ENCODE measurements at regions not wholly inside any gene's neighbourhood (a gene's known extent, or its start where the extent isn't known, plus 50 kb on each side); places are given as distances from the start of the nearest gene placed in this dataset.
"Not testable (repeated sequence)": the region's sequence is repeated elsewhere in the genome, so short reads cannot be mapped to it uniquely, and the experiment has no call there.

DNA sequence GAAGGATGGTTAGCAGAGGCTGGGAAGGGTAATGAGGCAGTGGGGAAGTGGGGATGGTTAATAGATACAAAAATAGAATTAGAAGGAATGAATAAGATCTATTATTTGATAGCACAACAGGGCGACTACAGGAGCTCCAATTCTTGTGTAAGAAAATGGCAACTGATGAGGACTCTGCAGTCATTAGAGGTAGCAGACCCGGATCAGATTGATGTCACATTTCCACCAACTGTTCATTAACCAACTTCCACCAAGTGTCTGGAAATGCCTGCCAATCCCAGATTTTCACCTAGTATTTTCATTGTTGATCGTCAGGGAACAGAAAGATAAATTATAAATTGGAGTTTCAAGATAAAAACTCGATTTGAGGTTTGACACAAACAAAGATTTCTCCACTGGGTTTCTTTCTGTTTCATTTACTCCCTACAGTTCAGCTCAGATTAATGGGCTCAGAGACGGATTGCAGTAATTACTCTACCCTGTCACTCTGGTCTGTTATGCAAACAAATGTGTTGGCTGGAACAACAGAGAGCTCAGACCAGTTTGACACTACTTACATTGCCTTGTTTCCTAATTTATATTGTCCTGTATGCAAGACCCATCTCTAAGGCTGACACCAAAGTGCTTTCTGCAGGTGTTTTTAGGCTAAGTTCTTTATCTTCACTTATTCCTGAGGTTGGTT, 909.2 kb upstream of the PRKX start:
- DNase-seq (ENCODE audit: insufficient read length, low spot score) (no peak), FAIRE-seq (no peak)

DNA sequence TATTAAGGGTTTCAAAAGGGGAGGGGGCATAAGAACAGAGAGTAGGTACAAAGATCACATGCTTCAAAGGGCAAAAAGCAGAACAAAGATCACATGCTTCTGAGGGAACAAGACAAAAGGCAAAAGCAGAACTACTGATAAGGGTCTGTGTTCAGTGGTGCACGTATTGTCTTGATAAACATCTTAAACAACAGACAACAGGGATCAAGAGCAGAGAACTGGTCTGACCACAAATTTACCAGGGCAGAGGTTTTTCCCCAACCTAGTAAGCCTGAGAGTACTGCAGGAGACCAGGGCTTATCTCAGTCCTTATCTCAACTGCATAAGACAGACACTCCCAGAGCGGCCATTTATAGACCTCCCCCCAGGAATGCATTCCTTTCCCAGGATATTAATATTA, 900.2 kb upstream of the PRKX start:
- not testable (repeated sequence) for DNase-seq (ENCODE audit: insufficient read length, low spot score); FAIRE-seq

- no peak for DNase-seq (ENCODE audit: insufficient read length, low spot score)
- no peak for FAIRE-seq
Observed at GRCh38 chrX:4588893-4589292, 875.4 kb upstream of the PRKX start.

DNA sequence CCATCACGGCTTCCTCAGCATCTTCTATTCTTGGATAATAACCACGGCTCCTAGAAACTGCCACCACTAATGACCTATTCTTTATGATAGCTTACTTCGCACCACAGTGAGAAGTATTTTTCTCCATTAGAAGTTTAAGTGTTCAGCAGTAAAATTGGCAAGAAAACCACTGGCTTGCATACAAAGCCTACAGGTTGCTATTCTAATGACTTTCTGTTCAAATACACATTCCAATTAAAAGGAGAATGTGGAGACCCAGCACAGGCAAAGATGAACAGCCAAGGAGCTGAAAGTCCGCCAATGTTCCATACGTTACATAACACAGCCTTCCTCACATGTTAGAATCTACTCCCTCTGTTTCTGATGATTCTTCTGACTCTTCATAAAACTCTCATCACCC, 875.0 kb upstream of the PRKX start:
- FAIRE-seq (no peak), DNase-seq (ENCODE audit: insufficient read length, low spot score) (no peak)

DNA sequence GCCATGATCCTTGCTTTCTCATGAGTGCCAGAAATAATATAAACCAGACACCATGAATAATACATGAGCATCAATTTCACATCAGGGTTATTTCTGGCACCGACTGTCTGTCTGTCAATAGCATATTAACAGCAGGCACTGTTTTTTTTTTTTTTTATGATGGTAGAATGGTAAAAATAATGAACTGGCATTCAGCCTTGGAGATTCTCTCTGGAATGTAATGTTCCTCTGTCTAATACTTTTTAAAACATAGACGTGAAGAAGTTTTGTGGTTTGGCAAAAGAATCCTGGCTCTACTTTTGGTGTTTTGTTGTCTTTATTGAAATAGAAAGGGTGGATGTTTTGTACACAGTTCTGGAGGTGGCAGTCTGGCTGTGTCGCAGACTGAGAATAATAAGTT, 874.6 kb upstream of the PRKX start:
- FAIRE-seq (no peak), DNase-seq (ENCODE audit: insufficient read length, low spot score) (no peak)

DNA sequence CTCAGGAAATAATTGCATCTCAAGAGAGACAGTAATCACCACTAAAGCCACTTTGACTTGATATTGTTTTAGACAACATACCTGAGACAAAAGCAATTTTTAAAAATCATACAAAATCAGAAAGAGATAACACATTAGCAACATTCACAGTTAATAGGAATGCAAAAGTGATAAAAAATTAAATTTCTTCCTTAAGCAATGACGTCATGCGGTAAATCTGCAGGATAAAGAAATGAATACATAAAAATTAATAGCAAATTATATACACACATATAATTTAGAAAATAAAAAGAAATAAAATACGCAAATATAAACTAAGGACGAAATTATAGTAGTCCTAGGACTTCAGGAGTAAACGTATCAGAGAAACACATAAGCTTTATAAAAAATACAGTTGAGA, 866.5 kb upstream of the PRKX start:
- DNase-seq (ENCODE audit: insufficient read length, low spot score) = no peak
- FAIRE-seq = no peak

- DNase-seq (ENCODE audit: insufficient read length, low spot score) = no peak
- no peak for FAIRE-seq
Observed at GRCh38 chrX:4579480-4579879, 866.0 kb upstream of the PRKX start.

- FAIRE-seq (no peak), DNase-seq (ENCODE audit: insufficient read length, low spot score) (no peak)
Observed at GRCh38 chrX:4572691-4573090, 859.2 kb upstream of the PRKX start.

- DNase-seq (ENCODE audit: insufficient read length, low spot score) = no peak
- FAIRE-seq = no peak
Observed at GRCh38 chrX:4570151-4570550, 856.7 kb upstream of the PRKX start.

- DNase-seq (ENCODE audit: insufficient read length, low spot score) = no peak
- FAIRE-seq = no peak
Observed at GRCh38 chrX:4560192-4560591, 846.7 kb upstream of the PRKX start.

GRCh38 chrX:4550018-4550417, 836.6 kb upstream of the PRKX start:
- FAIRE-seq (no peak), DNase-seq (ENCODE audit: insufficient read length, low spot score) (no peak)

- FAIRE-seq (peak; percentile 88), DNase-seq (ENCODE audit: insufficient read length, low spot score) (no peak)
Observed at GRCh38 chrX:4547213-4547836, 833.9 kb upstream of the PRKX start.

GRCh38 chrX:4546178-4546577, 832.7 kb upstream of the PRKX start:
- not testable (repeated sequence) for DNase-seq (ENCODE audit: insufficient read length, low spot score); FAIRE-seq

DNA sequence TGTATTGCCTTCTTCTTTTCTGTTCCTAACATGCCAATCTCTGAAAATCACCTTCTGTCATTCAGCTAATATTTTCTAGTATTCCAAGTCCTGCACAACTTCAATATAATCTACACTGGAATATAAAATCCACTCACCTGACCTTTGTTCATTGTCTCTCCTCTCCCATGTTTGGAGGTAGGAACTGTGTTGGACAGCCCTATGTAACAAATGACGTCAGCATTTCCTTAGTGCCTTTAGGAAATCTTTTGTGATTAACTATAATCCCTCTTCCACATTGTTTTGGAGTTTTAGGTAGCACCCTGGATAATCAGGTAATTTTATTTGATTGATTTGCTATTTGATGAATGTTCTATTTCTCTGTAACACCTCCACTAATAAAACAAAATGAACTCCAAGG, 814.8 kb upstream of the PRKX start:
- no peak for FAIRE-seq
- no peak for DNase-seq (ENCODE audit: insufficient read length, low spot score)

DNA sequence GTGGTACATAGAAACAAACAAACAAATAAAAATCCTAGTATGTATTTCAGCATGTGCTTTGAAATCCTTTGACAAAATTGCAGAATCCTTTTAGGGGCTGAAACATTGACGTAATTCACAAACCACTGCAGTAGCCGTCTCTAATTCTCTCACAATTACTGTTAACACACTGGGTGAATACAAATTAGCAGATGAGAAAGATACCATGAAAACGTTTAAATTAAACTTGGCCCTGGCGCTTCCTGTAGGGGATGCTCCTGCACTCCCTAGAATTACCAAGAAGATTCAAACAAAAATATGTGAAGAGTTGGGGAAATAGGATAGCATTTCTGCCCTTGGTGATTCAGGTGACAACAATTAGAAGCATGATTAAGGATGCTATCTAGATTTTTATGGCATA, 772.5 kb upstream of the PRKX start:
- FAIRE-seq = no peak
- DNase-seq (ENCODE audit: insufficient read length, low spot score) = no peak

DNA sequence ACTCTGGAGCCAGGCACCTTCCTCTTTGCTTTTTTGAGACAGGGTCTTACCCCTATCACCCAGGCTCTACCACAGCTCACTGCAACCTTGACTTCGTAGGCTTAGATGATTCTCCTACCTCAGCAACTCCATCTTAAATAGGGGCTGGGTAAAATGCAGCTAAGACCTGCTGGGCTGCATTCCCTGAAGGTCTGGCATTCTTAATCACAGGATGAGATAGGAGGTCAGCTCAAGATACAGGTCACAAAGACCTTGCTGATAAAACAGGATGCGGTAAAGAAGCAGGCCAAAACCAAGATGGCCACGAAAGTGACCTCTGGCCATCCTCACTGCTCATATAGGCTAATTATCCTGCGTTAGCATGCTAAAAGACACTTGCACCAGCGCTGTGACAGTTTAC, 770.8 kb upstream of the PRKX start:
- no peak for DNase-seq (ENCODE audit: insufficient read length, low spot score)
- no peak for FAIRE-seq

DNA sequence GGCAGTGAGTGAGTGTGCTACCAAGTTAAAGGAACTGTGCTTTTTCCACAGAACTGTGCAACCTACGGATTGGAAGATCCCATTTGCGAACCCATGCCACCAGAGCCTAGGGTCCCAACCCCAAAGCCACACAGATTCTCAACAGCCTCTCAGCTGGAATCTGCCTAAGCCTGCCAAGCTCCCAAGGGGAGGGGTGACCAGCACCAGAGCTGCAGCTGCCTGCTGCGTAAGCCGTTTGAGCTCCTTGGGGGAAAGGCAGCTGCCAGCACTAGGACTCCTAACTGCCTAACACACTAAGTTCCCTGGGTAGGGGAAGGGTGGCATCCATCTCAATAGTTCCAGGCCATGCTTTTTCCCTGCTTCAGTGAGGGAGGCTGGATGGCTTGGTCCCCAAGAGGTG, 738.1 kb upstream of the PRKX start:
- FAIRE-seq = no peak
- no peak for DNase-seq (ENCODE audit: insufficient read length, low spot score)

DNA sequence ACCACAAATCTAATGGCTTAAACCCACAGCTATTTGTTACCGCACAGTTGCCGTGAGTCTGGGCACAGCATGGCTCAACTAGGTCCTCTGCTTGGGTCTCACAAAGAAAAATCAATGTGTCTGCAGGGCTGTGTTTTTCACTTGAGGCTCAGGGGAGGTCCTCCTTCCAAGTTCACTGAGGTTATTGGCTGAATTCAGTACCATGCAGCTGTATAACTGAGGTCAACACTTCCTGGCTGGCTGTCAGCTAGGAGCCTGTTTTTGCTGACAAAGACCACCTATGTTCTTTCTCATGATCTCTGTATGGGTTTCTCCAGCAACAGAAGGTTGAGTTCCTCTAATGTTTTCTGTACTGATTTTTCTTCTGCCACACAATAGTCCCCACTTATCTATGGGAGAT, 736.7 kb upstream of the PRKX start:
- FAIRE-seq (no peak), DNase-seq (ENCODE audit: insufficient read length, low spot score) (no peak)

DNA sequence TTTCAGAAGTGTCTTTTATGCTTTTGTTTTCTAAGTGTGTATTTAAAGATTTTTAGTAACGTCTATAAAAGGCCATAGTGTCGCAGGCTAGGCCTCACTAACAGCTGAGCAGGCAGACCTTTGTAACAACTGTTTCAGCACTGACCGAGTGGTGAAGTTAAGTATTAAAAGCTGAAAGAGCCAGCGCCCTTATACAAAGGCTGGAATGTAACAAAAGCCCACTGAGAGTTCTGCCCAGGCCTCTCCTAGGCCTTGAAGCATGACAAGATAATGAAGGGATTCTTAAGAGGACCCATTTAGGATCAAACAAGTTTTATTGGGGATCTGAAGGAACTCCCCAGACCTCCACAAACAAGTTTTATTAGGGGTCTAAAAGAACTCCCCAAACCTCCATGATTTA, 722.5 kb upstream of the PRKX start:
- FAIRE-seq = no peak
- DNase-seq (ENCODE audit: insufficient read length, low spot score) = no peak

- FAIRE-seq (no peak), DNase-seq (ENCODE audit: insufficient read length, low spot score) (no peak)
Observed at GRCh38 chrX:4397471-4397870, 684.0 kb upstream of the PRKX start.

DNA sequence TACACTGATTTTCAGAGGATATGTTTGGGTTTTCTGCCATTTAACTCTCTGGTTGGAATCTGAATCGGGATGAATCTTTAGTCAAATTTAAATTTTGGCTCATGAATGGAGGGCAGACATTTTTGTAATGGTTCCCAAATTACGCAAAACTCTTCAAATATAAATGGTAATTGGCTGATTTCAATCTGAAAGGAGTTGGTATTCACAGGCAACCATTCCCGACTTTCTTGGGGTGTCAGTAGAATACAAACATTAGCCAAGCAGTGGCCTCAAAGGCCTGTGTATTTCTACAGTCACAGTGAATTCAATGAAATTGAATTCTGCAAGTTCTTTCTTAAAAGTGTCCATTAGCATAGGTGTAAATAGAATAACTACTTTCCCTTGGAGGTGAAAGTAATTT, 668.8 kb upstream of the PRKX start:
- FAIRE-seq (no peak), DNase-seq (ENCODE audit: insufficient read length, low spot score) (no peak)

- FAIRE-seq (no peak), DNase-seq (ENCODE audit: insufficient read length, low spot score) (no peak)
Observed at GRCh38 chrX:4380710-4381109, 667.3 kb upstream of the PRKX start.

- DNase-seq (ENCODE audit: insufficient read length, low spot score) (no peak), FAIRE-seq (no peak)
Observed at GRCh38 chrX:4379071-4379470, 665.6 kb upstream of the PRKX start.
